Transverse colon (tissue), 4 donors: ENCODE measurements at regions not wholly inside any gene's neighbourhood (a gene's known extent, or its start where the extent isn't known, plus 50 kb on each side); places are given as distances from the start of the nearest gene placed in this dataset.

Experiments
- DNase-seq: peaks from one replicate; pipeline ENCODE4 v3.0.0-alpha.2; 2019
- H3K27ac ChIP-seq, 4 donors: fragments of 200-600 bp; sonication (generic); 2 replicates each; pipeline ENCODE4 v1.5.1; 2016 to 2018; ENCODE audit warnings: inconsistent platforms in 4 of 4
- H3K27me3 ChIP-seq: fragments of 200-600 bp; sonication (generic); 2 replicates; pipeline ENCODE4 v1.5.1; 2017; ENCODE audit warnings: inconsistent platforms
- H3K36me3 ChIP-seq, 4 donors: fragments of 200-600 bp; sonication (generic); 2 replicates each; pipeline ENCODE4 v1.5.1; 2017 to 2019; ENCODE audit warnings: inconsistent platforms in 4 of 4
- H3K4me1 ChIP-seq, 4 donors: fragments of 200-600 bp; sonication (generic); 2 replicates each; pipeline ENCODE4 v1.5.1; 2017 to 2020; ENCODE audit warnings: inconsistent platforms in 4 of 4
- H3K4me3 ChIP-seq, 4 donors: fragments of 200-600 bp; sonication (generic); 1 replicate in 1 of 4; 2 replicates in 3 of 4; pipeline versions ENCODE4 v1.5.1 to v1.6.1; 2017 to 2019; ENCODE audit warnings: inconsistent platforms in 4 of 4
- H3K9me3 ChIP-seq, 2 donors: fragments of 200-600 bp; sonication (generic); 2 replicates each; pipeline ENCODE4 v1.5.1; 2017 to 2019; ENCODE audit warnings: inconsistent platforms in 2 of 2
- CTCF ChIP-seq, 5 experiments: fragments of 200-600 bp in 3 of 5; fragments of 450-650 bp in 2 of 5; sonication (generic) in 3 of 5; IDR thresholded peaks; 1 replicate in 2 of 5; 2 replicates in 3 of 5; pipeline ENCODE4 v1.5.1; 2016 to 2017; ENCODE audit warnings: antibody characterized with exemption in 5 of 5, inconsistent platforms in 3 of 5, mild to moderate bottlenecking in 2 of 5, moderate library complexity in 1 of 5
- EP300 ChIP-seq: sonication (generic); formaldehyde crosslinking; IDR thresholded peaks from one replicate; pipeline ENCODE4 v1.6.1; 2017; ENCODE audit warnings: antibody characterized with exemption, low read depth
- POLR2A ChIP-seq: fragments of 450-650 bp; IDR thresholded peaks from one replicate; pipeline ENCODE4 v1.6.1; 2016; ENCODE audit warnings: antibody characterized with exemption, mild to moderate bottlenecking, moderate library complexity
- POLR2AphosphoS5 ChIP-seq, 3 donors: sonication (generic); formaldehyde crosslinking; IDR thresholded peaks; one replicate each; pipeline ENCODE4 v1.6.1; 2016; ENCODE audit warnings: antibody characterized with exemption in 3 of 3
- WGBS, 2 donors: methylation state at CpG; one replicate each; pipeline ENCODE4 v1.1.5; 2018; ENCODE audit warnings: low coverage in 1 of 2; 5-methylcytosine and 5-hydroxymethylcytosine counted together
- in situ Hi-C, 4 donors: fragments of 200-750 bp; cut with MboI; loops; one replicate each; pipeline versions ENCODE4 v1.15.0 to v1.15.1; 2017; ENCODE audit warnings: low sequenced_read_pairs in 3 of 4, low pct_ligation_motif_present in 1 of 4, low pct_unique_long_range_greater_than_20kb in 1 of 4
- intact Hi-C: fragments of 100-400 bp; cut with DNase I; formaldehyde crosslinking; loops from one replicate; pipeline ENCODE4 v1.15.1; 2023; ENCODE audit warnings: low total_unique reads

- 79 to 80% methylated on average over 4 of the region's 4 CpGs for WGBS, 2 donors
- H3K4me1 ChIP-seq, result no peaks in the 10 kb centered on the region
- H3K4me3 ChIP-seq, result no peak overlapping the region
- no peak for DNase-seq
- intact Hi-C loops (no loop called here), in situ Hi-C loops (no loop called here)
- no peaks in the 10 kb centered on the region for H3K9me3 ChIP-seq
- no peaks in the 10 kb centered on the region for H3K36me3 ChIP-seq
- H3K27ac ChIP-seq, result no peak overlapping the region
- TF ChIP-seq POLR2A, result no peak
- TF ChIP-seq CTCF (IDR thresholded peaks at IDR 0.05), result no peak
- no peak for TF ChIP-seq POLR2AphosphoS5 (IDR thresholded peaks at IDR 0.05)
- TF ChIP-seq EP300, result no peak
- H3K27me3 ChIP-seq, result no peaks in the 10 kb centered on the region
These were observed 645.4 kb downstream of the PRELID2 start for GRCh38 chr5:145189746-145190145.

- no peak for TF ChIP-seq POLR2AphosphoS5 (IDR thresholded peaks at IDR 0.05)
- TF ChIP-seq POLR2A, result no peak
- no peak for TF ChIP-seq CTCF (IDR thresholded peaks at IDR 0.05)
- no peaks in the 10 kb centered on the region for H3K4me1 ChIP-seq
- intact Hi-C loops, result no loop called here
- DNase-seq, result no peak
- H3K27me3 ChIP-seq, result no peaks in the 10 kb centered on the region
- no peaks in the 10 kb centered on the region for H3K9me3 ChIP-seq
- H3K4me3 ChIP-seq, result no peak overlapping the region
- no peaks in the 10 kb centered on the region for H3K36me3 ChIP-seq
- in situ Hi-C loops, result no loop called here
- no peak overlapping the region for H3K27ac ChIP-seq
- 56 to 69% methylated on average over 5 of the region's 5 CpGs for WGBS, 2 donors
These were observed 654.8 kb downstream of the PRELID2 start for GRCh38 chr5:145180371-145180770.

- Histone ChIP-seq H3K4me1 (no peaks in the 10 kb centered on the region), H3K9me3 (no peaks in the 10 kb centered on the region), H3K27me3 (no peaks in the 10 kb centered on the region), H3K36me3 (no peaks in the 10 kb centered on the region), H3K27ac (no peak overlapping the region), H3K4me3 (no peak overlapping the region)
- TF ChIP-seq EP300 (no peak), POLR2A (no peak), POLR2AphosphoS5 (IDR thresholded peaks at IDR 0.05) (no peak), CTCF (IDR thresholded peaks at IDR 0.05) (no peak)
- in situ Hi-C loops (no loop called here), intact Hi-C loops (no loop called here)
- DNase-seq, result no peak
- 57 to 72% methylated on average over 3 of the region's 3 CpGs for WGBS, 2 donors
These were observed 656.3 kb downstream of the PRELID2 start for GRCh38 chr5:145178641-145179523.

DNA sequence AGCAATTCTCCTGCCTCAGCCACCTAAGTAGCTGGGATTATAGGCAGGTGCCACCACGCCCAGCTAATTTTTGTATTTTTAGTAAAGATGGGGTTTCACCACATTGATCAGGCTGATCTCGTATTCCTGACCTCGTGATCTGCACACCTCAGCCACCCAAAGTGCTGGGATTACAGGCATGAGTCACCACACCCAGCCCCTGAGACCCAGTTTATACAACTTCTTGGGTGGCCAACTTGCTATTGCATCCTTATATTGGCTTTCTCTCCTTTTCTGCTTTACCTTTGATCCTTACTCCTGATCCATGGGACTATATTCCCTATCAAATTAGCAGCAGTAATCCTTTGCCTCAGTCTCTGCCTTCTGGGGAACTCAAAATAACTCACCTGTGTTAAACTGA is 659.1 kb downstream of the PRELID2 start:
- Histone ChIP-seq H3K36me3 (no peaks in the 10 kb centered on the region), H3K4me3 (no peak overlapping the region), H3K9me3 (no peaks in the 10 kb centered on the region), H3K4me1 (no peaks in the 10 kb centered on the region), H3K27me3 (no peaks in the 10 kb centered on the region), H3K27ac (no peak overlapping the region)
- in situ Hi-C loops (no loop called here), intact Hi-C loops (no loop called here)
- WGBS, 2 donors, result 61 to 65% methylated on average over 3 of the region's 3 CpGs
- no peak for DNase-seq
- TF ChIP-seq EP300 (no peak), POLR2A (no peak), POLR2AphosphoS5 (IDR thresholded peaks at IDR 0.05) (no peak), CTCF (IDR thresholded peaks at IDR 0.05) (no peak)
